Activated CD4-positive, alpha-beta T cell treated with anti-CD3 and anti-CD28 coated beads for 24 hours (primary cell): ENCODE measurements at regions not wholly inside any gene's neighbourhood (a gene's known extent, or its start where the extent isn't known, plus 50 kb on each side); places are given as distances from the start of the nearest gene placed in this dataset.

ENCODE experiments used
- DNase-seq, 2 donors: peaks; one replicate each; pipeline ENCODE4 v3.0.0-alpha.2; 2020; ENCODE audit warnings: low read depth in 2 of 2

DNA sequence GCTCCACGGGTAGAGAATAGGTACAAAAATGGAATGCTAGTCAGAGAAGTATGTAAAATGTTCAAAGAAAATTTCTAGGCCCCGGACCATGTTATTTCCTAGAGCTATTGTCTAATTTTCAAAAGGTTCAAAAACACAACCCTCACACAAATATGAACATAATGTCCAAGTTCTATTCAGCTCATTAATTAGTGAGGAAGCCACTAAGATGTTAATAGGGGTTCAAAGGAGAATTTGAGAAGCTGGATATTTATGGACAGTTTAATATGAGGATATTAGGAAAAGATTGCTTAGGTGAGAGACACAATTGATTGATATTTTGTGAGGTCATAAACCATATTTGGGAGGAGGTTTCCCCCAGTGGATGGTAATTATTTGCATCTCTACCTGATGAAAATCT lies 710.6 kb upstream of the ID2 start:
- DNase-seq = no peak

- DNase-seq = no peak
These were observed 710.0 kb upstream of the ID2 start for GRCh38 chr2:7971841-7972240.

GRCh38 chr2:7972670-7973069 lies 709.2 kb upstream of the ID2 start:
- DNase-seq = no peak

GRCh38 chr2:7973801-7974480 lies 707.9 kb upstream of the ID2 start:
- DNase-seq = no peak

DNA sequence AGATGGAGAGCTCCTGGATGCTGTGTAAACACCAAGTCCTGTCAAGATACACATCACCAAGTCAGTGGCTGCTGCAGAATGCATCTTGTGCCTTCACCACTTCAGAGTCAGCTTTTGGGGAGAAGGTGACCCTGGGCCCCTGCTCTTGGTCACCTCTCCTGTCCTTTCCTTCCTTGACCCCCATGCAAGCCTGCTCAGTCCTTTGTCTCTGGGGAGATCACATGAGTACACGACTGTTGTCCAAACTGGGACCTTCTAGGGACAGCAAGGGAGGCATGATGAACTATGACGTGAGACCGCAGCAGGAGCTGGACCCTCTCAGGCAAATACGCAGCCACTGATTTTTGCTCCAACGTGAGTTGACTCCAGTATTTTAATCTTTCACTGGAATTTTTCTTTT lies 706.9 kb upstream of the ID2 start:
- no peak for DNase-seq

- no peak for DNase-seq
These were observed 705.6 kb upstream of the ID2 start for GRCh38 chr2:7976206-7976605.

DNA sequence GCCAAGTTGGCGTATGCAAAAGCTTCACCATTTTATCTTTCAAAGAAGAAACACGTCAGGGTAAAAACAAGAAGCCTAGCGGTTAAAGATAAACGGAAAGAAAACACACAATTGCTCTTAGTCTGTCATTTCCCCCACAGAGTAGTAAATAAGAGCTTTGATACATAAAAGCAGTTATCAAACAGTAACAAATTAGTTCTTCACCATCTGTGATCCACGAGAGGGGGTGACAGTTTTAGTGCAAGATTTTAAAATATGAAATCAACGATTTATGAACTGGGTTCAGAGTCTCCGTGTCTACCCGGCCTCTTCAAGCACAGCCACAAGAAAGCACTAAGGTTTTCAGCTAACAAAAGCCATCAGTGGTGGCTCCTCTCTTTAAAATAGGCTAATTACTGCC lies 703.9 kb upstream of the ID2 start:
- no peak for DNase-seq

GRCh38 chr2:7982054-7982453 lies 699.8 kb upstream of the ID2 start:
- no peak for DNase-seq

GRCh38 chr2:7983451-7983850 lies 698.4 kb upstream of the ID2 start:
- DNase-seq = no peak

- DNase-seq = no peak
These were observed 697.9 kb upstream of the ID2 start for GRCh38 chr2:7983912-7984311.

- DNase-seq = no peak
These were observed 697.0 kb upstream of the ID2 start for GRCh38 chr2:7984693-7985353.

DNA sequence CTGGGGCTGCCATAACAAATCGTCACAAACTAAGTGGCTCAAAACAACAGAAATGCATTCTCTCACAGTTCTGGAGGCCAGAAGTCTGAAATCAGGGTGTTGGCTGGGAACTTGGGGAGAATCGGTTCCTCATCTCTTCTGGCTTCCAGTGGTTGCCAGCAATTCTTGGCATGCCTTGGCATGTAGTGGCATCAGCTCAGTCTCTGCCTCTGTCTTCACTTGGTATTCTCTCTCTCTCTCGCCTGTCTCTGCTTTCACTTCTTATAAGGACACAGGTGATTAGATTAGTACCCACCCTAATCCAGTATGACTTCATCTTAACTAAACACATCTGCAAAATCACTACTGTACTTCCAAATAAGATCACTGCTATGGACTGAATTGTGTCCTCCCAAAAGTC lies 695.4 kb upstream of the ID2 start:
- DNase-seq = no peak

DNA sequence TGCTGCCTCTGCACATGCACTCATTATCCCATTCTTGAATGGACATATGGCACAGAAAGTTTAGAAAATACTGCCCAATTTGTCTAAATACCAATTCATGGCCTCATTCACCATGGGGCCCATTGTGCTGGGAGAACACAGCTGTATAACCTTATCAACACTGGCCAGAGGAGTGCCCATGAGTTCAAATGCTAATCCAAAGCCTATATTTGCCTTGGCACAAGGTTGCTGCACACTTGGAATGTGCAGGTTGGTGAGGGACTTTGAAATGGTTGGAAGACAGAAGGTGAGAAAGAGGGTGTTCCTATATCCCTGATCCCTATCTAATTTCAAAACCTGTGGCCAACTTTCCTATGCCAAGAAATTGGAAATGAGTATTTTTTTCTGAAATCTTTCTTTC lies 693.9 kb upstream of the ID2 start:
- no peak for DNase-seq

DNA sequence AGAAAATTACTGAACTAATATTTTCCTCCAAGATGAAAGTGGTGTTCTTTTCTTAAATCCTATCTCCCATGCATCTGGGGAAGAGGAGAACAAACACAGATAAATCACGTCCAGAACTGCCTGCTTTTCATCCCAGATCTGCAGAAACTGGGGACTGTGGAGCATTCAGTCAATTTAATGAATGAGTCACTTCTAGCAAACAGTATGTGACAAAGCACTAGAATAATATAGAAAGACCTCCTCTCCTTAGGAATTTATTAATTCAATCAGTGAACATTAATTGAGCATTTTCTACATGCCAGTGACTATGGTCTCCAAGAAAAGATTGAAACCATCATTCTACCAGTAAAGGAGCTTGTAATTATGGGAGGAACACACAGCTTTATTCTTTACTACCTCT lies 693.4 kb upstream of the ID2 start:
- no peak for DNase-seq

GRCh38 chr2:7989823-7990222 lies 692.0 kb upstream of the ID2 start:
- no peak for DNase-seq

GRCh38 chr2:7992612-7993602 lies 688.9 kb upstream of the ID2 start:
- no peak for DNase-seq

- no peak for DNase-seq
These were observed 687.4 kb upstream of the ID2 start for GRCh38 chr2:7994397-7994951.

- DNase-seq = no peak
These were observed 684.6 kb upstream of the ID2 start for GRCh38 chr2:7997279-7997678.

DNA sequence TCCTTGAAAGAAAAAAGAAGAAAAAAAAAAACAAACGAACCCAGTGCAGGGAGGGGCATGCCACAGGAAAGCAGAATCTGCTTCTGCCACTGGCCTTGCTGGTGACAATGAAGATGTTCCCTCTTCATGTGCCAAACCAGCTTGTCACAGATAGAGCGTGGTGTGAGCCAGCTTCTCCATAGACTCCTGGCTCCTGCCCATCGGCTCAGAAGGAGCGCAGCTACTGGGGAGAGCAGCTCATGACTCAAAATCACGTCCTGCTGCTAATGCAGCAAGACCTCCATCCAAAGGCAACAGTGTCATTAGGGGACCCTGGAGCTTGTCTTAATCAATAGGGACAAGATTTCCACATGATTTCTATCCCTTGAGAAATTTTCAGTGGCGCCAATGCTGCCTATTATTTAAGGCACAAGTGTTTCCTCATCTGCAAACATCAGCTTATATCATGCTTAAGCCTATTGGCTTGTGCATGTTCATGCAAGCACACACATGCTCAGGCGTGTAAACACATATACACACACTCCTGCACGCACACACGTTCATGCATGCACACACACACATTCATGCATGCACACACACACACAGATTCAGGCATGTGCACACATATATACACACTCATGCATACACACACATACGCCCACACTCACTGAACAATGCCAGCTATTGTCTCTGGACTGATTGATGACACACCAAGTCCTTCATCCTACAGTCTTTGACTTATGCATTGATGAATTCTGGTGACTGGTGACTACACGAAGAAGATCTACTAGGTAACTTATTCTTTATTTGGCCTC lies 682.0 kb upstream of the ID2 start:
- DNase-seq = no peak

GRCh38 chr2:8000870-8001269 lies 681.0 kb upstream of the ID2 start:
- DNase-seq = no peak

GRCh38 chr2:8002765-8003393 lies 679.0 kb upstream of the ID2 start:
- DNase-seq = no peak
